ENCODE measurements at regions not wholly inside any gene's neighbourhood (a gene's known extent, or its start where the extent isn't known, plus 50 kb on each side); places are given as distances from the start of the nearest gene placed in this dataset.

GRCh38 chr12:25764892-25765291 lies 193.6 kb upstream of the RASSF8 start:
- TF ChIP-seq EZH2 (IDR thresholded peaks at IDR 0.05; ENCODE audit: low read length, unreplicated experiment) (no peak), CTCF (conservative IDR thresholded peaks at IDR 0.05; ENCODE audit: low read depth, low read length) (no peak)
